SK-N-SH (cell line): ENCODE measurements at regions not wholly inside any gene's neighbourhood (a gene's known extent, or its start where the extent isn't known, plus 50 kb on each side); places are given as distances from the start of the nearest gene placed in this dataset.

Experiments used
- CTCF ChIA-PET: fragments of 300-600, 350-600 bp; formaldehyde crosslinking; extraction: SDS; loops from one replicate; lab custom pipeline; 2021; lab: Yijun Ruan, JAX
- POLR2A ChIA-PET: fragments of 350-600 bp; sonication (Branson Sonifier 250); formaldehyde crosslinking; extraction: SDS; loops from one replicate; lab custom pipeline; 2020; ENCODE audit warnings: antibody characterized with exemption, inconsistent platforms; lab: Yijun Ruan, JAX
- DNase-seq: peaks from one replicate; pipeline ENCODE4 v3.0.0; 2012
- H2AFZ ChIP-seq: fragments of 200-600 bp; sonication (generic); 2 replicates; pipeline ENCODE4 v1.8.1; 2016; ENCODE audit warnings: antibody characterized with exemption, mild to moderate bottlenecking, low read depth
- H3F3A ChIP-seq: fragments of 200-600 bp; sonication (generic); replicated peaks from 2 replicates; pipeline ENCODE3; 2016; ENCODE audit warnings: antibody characterized with exemption, mild to moderate bottlenecking; ENCODE audit not compliant: insufficient read depth
- H3K27ac ChIP-seq, 2 experiments: fragments of 200-500 bp in 1 of 2; fragments of 200-600 bp in 1 of 2; sonication (Bioruptor generic) in 1 of 2; sonication (generic), shearing (Covaris generic) in 1 of 2; 2 replicates each; pipeline versions ENCODE4 v1.5.1 to v1.6.1; 2014 to 2016; ENCODE audit warnings: low read depth in 2 of 2, inconsistent platforms in 1 of 2, low read length in 1 of 2, mild to moderate bottlenecking in 1 of 2, mixed read lengths in 1 of 2
- H3K27me3 ChIP-seq: fragments of 200-600 bp; sonication (generic), shearing (Covaris generic); 2 replicates; pipeline ENCODE4 v1.6.1; 2016; ENCODE audit warnings: mixed run types; ENCODE audit not compliant: insufficient read depth
- H3K36me3 ChIP-seq, 2 experiments: fragments of 200-500 bp in 1 of 2; fragments of 200-600 bp in 1 of 2; sonication (Bioruptor generic) in 1 of 2; sonication (generic) in 1 of 2; replicated peaks in 1 of 2; 2 replicates each; pipeline versions ENCODE3 to v1.5.1; 2014 to 2016; ENCODE audit warnings: low read length in 1 of 2, mild to moderate bottlenecking in 1 of 2; ENCODE audit not compliant: insufficient read depth in 2 of 2, control insufficient read depth in 1 of 2
- H3K4me1 ChIP-seq, 2 experiments: fragments of 200-500 bp in 1 of 2; fragments of 200-600 bp in 1 of 2; sonication (Bioruptor generic) in 1 of 2; sonication (generic), shearing (Covaris generic) in 1 of 2; 2 replicates each; pipeline versions ENCODE4 v1.5.1 to v1.6.1; 2014 to 2016; ENCODE audit warnings: low read depth in 1 of 2, low read length in 1 of 2, mixed run types in 1 of 2; ENCODE audit not compliant: insufficient read depth in 2 of 2, control insufficient read depth in 1 of 2
- H3K4me2 ChIP-seq: fragments of 200-600 bp; sonication (generic), shearing (Covaris generic); 2 replicates; pipeline ENCODE4 v1.6.1; 2017; ENCODE audit warnings: mixed run types
- H3K4me3 ChIP-seq, 2 experiments: fragments of 200-500 bp in 1 of 2; fragments of 200-600 bp in 1 of 2; sonication (Bioruptor generic) in 1 of 2; sonication (generic), shearing (Covaris generic) in 1 of 2; 2 replicates each; pipeline versions ENCODE4 v1.5.1 to v1.8.1; 2014 to 2016; ENCODE audit warnings: low read depth in 2 of 2, inconsistent platforms in 1 of 2, low read length in 1 of 2, mild to moderate bottlenecking in 1 of 2, mixed read lengths in 1 of 2, moderate library complexity in 1 of 2
- H3K79me2 ChIP-seq: fragments of 200-600 bp; sonication (generic); 2 replicates; pipeline ENCODE4 v1.8.1; 2017; ENCODE audit warnings: mild to moderate bottlenecking; ENCODE audit not compliant: insufficient read depth
- H3K9ac ChIP-seq: fragments of 200-600 bp; sonication (generic); 2 replicates; pipeline ENCODE4 v1.6.1; 2017; ENCODE audit warnings: mixed run types
- H3K9me2 ChIP-seq: fragments of 200-600 bp; sonication (generic); 2 replicates; pipeline ENCODE4 v1.6.1; 2017; ENCODE audit warnings: mixed run types
- H3K9me3 ChIP-seq: fragments of 200-600 bp; sonication (generic); 2 replicates; pipeline ENCODE4 v1.6.1; 2017; ENCODE audit warnings: mixed run types, mild to moderate bottlenecking, moderate library complexity
- H4K20me1 ChIP-seq: fragments of 200-600 bp; sonication (generic); 2 replicates; pipeline ENCODE4 v1.6.1; 2017; ENCODE audit warnings: mild to moderate bottlenecking, mixed run types; ENCODE audit not compliant: insufficient read depth
- CTCF ChIP-seq: fragments of 200-600 bp; sonication (generic); IDR thresholded peaks from 2 replicates; pipeline ENCODE4 v1.6.1; 2017; ENCODE audit warnings: antibody characterized with exemption, mild to moderate bottlenecking, moderate library complexity
- FOSL2 ChIP-seq: IDR thresholded peaks from 2 replicates; pipeline ENCODE4 v1.4.0; 2012; ENCODE audit warnings: low read depth, mild to moderate bottlenecking, moderate library complexity, borderline replicate concordance
- FOXJ3 ChIP-seq: sonication (generic); formaldehyde crosslinking; IDR thresholded peaks from 2 replicates; pipeline ENCODE4 v1.5.1; 2020; ENCODE audit warnings: mild to moderate bottlenecking, missing genetic modification reagents
- FOXM1 ChIP-seq: IDR thresholded peaks from 2 replicates; pipeline ENCODE4 v1.4.0; 2012; ENCODE audit warnings: low read depth, mild to moderate bottlenecking
- GABPA ChIP-seq: IDR thresholded peaks from 2 replicates; pipeline ENCODE4 v1.4.0; 2012; ENCODE audit warnings: low read depth, mild to moderate bottlenecking
- IRF3 ChIP-seq: fragments of 150-350 bp; IDR thresholded peaks from 2 replicates; pipeline ENCODE4 v1.6.1; 2016; ENCODE audit warnings: mild to moderate bottlenecking, low read depth, low read length
- JUND ChIP-seq: IDR thresholded peaks from 2 replicates; pipeline ENCODE4 v1.4.0; 2012
- MEF2A ChIP-seq: IDR thresholded peaks from 2 replicates; pipeline ENCODE4 v1.4.0; 2012; ENCODE audit warnings: low read depth, borderline replicate concordance
- MXI1 ChIP-seq: IDR thresholded peaks from 2 replicates; pipeline ENCODE4 v1.6.1; 2012; ENCODE audit warnings: mild to moderate bottlenecking, low read depth, low read length, improper control_type of control experiment
- NFIC ChIP-seq: IDR thresholded peaks from 2 replicates; pipeline ENCODE4 v1.4.0; 2012; ENCODE audit warnings: borderline replicate concordance
- RAD21 ChIP-seq: IDR thresholded peaks from 2 replicates; pipeline ENCODE4 v1.6.1; 2012; ENCODE audit warnings: mild to moderate bottlenecking, low read length
- REST ChIP-seq: IDR thresholded peaks from 2 replicates; pipeline ENCODE4 v1.6.1; 2012; ENCODE audit warnings: mild to moderate bottlenecking, low read depth, low read length, moderate library complexity
- RXRA ChIP-seq: IDR thresholded peaks from 2 replicates; pipeline ENCODE4 v1.4.0; 2012; ENCODE audit warnings: low read depth, mild to moderate bottlenecking, borderline replicate concordance
- SIN3A ChIP-seq: IDR thresholded peaks from 2 replicates; pipeline ENCODE4 v1.6.1; 2012; ENCODE audit warnings: low read depth, mild to moderate bottlenecking, low read length, moderate library complexity, borderline replicate concordance
- SMC3 ChIP-seq: IDR thresholded peaks from 2 replicates; pipeline ENCODE4 v1.6.1; 2012; ENCODE audit warnings: low read depth, low read length, improper control_type of control experiment
- TAF1 ChIP-seq: IDR thresholded peaks from 2 replicates; pipeline ENCODE4 v1.6.1; 2012; ENCODE audit warnings: low read depth, mild to moderate bottlenecking, low read length, moderate library complexity, borderline replicate concordance
- TCF12 ChIP-seq: IDR thresholded peaks from 2 replicates; pipeline ENCODE4 v1.4.0; 2012
- USF1 ChIP-seq: IDR thresholded peaks from 2 replicates; pipeline ENCODE4 v1.4.0; 2012; ENCODE audit warnings: low read depth, borderline replicate concordance
- WGBS: methylation state at CpG from one replicate; pipeline ENCODE4 v1.1.6; 2017; ENCODE audit warnings: low lambda C conversion rate; 5-methylcytosine and 5-hydroxymethylcytosine counted together

- 78% methylated on average over 1 of the region's 1 CpG for WGBS
- TF ChIP-seq TAF1 (no peak), RXRA (no peak), SMC3 (peak; percentile 20; the same call in 1 of the 2 replicates), CTCF (peak; percentile 57), RAD21 (peak; percentile 38), TCF12 (no peak)
Observed at GRCh38 chr1:88079036-88079435, 605.0 kb upstream of the PKN2 start.

GRCh38 chr1:88080875-88081274 lies 603.2 kb upstream of the PKN2 start:
- Histone ChIP-seq H3K79me2 (no peaks in the 10 kb centered on the region), H3K4me3 (no peak overlapping the region), H2AFZ (no peak overlapping the region), H3F3A (no peaks in the 10 kb centered on the region), H3K27me3 (no peaks in the 10 kb centered on the region), H3K9me2 (no peaks in the 10 kb centered on the region), H3K9ac (no peak overlapping the region), H3K4me1 (no peaks in the 10 kb centered on the region), H3K27ac (no peak overlapping the region), H3K36me3 (no peaks in the 10 kb centered on the region), H3K9me3 (no peaks in the 10 kb centered on the region), H4K20me1 (no peaks in the 10 kb centered on the region), H3K4me2 (no peak overlapping the region)
- CTCF ChIA-PET, result no interaction called here
- no peak for DNase-seq
- POLR2A ChIA-PET, result no interaction called here
- TF ChIP-seq REST, result no peak
- no peak for TF ChIP-seq GABPA
- no peak for TF ChIP-seq USF1
- no peak for TF ChIP-seq FOXM1
- TF ChIP-seq FOSL2, result no peak
- TF ChIP-seq FOXJ3 (CRISPR knock-in tag), result no peak
- no peak for TF ChIP-seq NFIC
- TF ChIP-seq MXI1, result no peak
- no peak for TF ChIP-seq CTCF
- no peak for TF ChIP-seq RAD21
- TF ChIP-seq JUND, result no peak
- no peak for TF ChIP-seq SIN3A
- TF ChIP-seq IRF3, result no peak
- no peak for TF ChIP-seq MEF2A

More at GRCh38 chr1:88079036-88079435, 605.0 kb upstream of the PKN2 start:
- Histone ChIP-seq H3K9me3 (no peaks in the 10 kb centered on the region), H3K27me3 (no peaks in the 10 kb centered on the region), H2AFZ (no peak overlapping the region), H3K27ac (no peak overlapping the region), H3K9me2 (no peaks in the 10 kb centered on the region), H3K9ac (no peak overlapping the region), H4K20me1 (no peaks in the 10 kb centered on the region), H3K4me3 (no peak overlapping the region; a peak in 1 of 4 replicates), H3K4me1 (no peaks in the 10 kb centered on the region), H3K4me2 (no peak overlapping the region), H3K79me2 (no peaks in the 10 kb centered on the region), H3K36me3 (no peaks in the 10 kb centered on the region), H3F3A (no peaks in the 10 kb centered on the region)
- peak; percentile 3 for DNase-seq
- ChIA-PET POLR2A (no interaction called here), CTCF (interaction anchor here (0.8 to 1.6 kb wide), 6 partner anchors 10 to 948 kb away, joined by 3 to 5 read pairs (median 4); no protein-coding TSS in a partner anchor)
